OCI-M2 (cell line): ENCODE measurements at regions not wholly inside any gene's neighbourhood (a gene's known extent, or its start where the extent isn't known, plus 50 kb on each side); places are given as distances from the start of the nearest gene placed in this dataset.
"Not testable (repeated sequence)": the region's sequence is repeated elsewhere in the genome, so short reads cannot be mapped to it uniquely, and the experiment has no call there.

Source experiments
- DNase-seq: peaks from one replicate; lab custom pipeline; 2025; ENCODE audit not compliant: unreplicated experiment; lab: John Stamatoyannopoulos, UW

DNA sequence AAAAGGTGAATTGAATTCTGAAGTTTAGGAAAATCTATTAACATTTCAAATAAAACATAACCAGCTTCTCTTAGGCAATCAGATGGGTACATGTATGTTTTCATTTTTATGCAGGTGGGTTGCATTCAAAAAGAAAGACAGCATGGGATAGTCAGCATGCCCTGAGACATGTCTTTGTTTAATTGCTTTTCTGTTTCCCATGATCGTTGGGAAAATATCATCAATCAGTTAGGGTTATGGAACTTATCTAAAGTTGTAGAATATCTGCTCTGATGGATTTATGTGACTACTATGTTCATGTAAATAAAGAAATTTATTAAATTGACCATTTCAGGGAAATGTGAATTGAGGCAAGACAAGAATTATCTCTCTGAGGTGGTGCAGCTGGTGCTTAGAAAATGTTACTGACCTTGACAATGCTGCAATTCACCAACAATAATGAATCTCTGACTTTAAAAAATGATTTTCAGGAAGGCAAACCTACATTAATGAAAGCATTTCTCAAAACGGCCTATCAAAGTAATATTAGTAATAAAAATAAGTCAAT is 112.7 kb downstream of the RFPL4B start:
- DNase-seq = no peak

DNA sequence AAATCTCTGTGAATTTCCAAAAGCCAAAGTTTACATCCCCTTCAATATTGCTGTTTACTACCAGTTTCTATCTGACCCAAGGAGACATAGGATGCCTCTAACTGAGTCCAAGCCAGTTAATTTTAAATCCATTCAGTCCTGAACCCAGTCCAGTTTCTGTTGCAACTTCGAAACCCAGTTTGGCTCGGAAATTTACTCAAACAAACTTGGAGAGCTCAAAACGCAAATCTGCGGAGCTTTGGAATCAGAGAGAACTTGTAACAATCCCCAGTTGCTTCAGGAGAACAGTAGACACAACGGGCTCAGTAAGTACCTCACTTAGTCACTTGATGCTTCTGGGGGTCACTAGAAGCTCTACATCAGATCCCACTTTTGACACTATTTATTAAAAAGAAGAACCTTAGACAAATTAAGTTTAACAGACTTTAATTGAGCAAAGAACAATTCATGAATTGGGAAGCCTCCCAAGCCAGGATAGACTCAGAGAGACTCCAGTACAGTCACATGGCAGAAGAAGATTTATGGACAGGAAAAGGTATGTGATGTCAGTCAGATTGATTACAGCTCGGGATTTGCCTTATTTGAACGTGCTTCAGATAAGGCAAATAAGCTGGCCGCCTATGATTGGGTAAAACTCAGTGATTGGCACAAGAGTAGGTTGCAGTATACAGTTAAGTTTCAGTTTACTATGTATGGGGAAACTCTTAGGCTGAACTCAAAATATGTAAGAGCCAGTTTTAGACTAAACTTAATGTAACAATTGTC is 118.0 kb downstream of the RFPL4B start:
- DNase-seq = no peak

DNA sequence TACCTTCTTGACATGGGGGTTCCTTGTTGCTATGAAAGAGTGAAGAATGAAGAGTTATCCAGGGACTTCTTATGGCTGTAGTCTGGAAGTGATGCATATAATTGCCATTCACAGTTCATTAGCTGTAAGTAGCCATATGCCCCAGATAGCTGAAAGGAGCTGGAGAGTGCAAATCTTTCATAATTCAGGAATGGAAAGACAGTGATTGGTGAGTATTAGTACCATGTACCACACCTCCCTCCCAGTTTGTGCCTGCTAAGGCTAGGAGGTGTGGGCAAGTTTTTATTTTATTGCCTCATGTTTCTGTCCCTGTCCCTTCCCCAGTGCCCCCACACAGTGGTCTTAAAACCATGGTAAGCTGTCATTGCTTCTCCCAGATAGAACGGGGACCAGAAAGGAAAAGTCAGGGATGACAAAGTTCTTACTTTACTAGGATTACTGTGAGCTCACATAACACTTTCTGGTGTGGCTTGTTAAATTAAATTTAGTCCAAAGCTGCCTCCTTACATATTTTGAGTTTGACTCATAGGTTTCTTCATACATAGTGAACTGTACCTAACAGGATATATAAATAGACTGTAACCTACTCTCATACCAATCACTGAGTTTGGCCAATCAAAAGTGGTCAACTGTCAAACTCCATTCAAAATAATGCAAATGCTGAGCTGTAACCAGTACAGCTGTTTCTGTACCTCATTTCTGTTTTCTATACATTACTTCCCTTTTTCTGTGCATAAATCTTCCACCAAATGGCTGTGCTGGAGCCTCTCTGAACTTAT is 119.4 kb downstream of the RFPL4B start:
- DNase-seq = no peak

DNA sequence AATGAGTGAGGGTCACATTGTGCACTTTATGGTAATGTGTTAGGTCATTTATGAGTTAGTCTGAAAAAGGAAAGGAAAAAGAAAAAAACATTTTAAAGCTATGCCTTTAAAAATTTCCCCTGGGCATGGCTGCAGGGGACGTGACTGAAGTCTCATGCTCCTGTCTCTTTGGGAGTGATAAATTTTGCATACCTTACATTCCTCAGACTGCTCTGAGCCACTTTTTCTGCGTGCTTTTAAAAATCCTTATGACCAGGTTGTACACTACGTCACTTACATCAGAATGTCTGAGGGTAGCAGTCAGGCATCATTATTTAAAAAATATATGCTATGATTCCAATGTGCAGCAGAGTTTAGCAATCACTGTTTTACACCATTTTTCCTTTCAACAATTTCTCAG is 121.2 kb downstream of the RFPL4B start:
- DNase-seq = no peak

DNA sequence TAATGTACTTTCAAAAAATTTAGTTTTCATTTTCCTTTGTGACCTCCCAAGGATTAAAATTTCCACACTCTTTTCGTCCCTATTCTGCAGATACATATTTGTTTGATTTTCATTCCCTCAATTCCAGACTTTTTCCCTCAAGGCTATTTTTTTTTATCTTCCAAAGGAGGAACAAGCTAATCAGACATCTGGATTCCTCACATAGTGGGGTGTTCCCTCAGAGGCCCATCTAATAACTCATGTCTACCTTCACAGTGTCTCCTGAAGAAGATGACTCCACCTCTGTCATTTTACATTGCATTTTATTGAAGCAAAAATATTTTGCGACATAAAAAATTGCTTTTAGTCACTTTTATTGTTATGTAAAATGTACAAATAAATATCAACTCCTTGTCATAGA is 122.2 kb downstream of the RFPL4B start:
- DNase-seq = no peak

DNA sequence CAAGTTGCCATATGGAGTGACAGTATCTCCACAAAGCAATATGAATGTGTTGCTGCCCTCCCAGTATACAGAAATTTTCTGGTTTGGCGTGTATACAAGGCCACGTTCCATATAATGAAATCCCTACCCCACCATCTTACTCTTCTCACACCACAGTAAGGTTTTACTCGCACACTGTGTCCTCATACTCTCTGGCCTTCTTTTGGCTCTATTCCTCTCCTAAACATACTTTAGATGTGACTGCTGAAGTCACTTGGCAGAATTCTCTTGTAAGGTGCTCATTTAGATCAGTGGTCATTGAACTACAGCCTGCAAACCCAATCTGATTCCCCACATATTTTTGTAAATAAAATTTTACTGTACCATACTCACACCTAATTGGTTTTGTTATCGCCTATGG is 123.2 kb downstream of the RFPL4B start:
- no peak for DNase-seq

DNA sequence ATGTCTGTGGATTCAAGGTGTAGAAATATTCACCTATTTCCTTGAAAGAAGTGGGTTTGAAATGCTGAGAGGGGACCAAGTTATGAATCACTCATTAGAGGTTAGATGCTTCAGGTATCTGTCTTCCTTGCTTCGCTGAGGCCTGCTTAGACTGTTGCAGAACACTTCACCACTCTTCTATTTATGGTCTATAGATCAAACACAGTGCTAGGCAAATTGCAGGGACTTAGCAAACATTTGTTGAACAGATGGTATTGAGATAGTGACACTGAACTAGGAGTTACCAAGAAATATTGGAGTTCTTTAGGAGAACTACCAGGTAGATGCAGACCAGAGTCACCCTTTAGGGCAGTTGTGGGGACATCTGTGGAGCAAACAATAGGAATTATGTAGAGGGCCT is 123.8 kb downstream of the RFPL4B start:
- DNase-seq = no peak

DNA sequence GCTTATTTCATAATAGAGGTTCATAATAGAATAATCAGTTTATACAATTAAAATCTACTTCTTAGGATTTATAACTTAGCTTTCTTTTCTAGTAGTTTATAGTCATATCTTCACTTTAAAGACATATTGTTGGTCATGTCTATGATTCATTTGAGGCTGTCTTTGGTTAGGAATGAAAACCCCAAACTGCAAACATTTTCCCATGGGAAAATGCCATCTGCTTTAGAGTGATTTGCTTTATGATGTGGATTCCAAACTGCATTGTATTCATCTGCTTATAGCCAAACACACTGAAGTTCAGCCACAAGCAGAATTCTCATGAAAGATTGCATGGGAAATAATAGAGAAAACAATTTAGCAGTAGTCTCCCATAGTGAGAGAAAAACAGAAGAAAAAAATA is 128.0 kb downstream of the RFPL4B start:
- no peak for DNase-seq

DNA sequence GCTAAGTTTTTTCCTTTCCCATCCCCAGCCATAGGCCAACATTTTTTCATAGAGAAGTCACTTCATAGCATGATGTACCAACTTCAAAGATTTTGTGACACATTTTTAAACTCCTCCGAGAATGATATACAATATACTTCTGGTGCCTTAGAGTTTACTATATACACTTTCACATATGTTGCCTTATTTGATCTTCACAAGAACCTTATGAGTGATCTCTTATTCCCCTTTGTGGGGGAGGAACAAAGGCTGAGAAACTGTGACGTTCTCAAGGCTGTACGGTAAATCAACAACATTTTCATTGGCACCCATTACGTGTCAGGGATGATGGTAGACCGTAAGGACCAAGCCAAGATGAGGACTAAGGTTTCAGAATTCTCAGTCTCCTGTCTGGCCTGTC is 130.0 kb downstream of the RFPL4B start:
- no peak for DNase-seq

DNA sequence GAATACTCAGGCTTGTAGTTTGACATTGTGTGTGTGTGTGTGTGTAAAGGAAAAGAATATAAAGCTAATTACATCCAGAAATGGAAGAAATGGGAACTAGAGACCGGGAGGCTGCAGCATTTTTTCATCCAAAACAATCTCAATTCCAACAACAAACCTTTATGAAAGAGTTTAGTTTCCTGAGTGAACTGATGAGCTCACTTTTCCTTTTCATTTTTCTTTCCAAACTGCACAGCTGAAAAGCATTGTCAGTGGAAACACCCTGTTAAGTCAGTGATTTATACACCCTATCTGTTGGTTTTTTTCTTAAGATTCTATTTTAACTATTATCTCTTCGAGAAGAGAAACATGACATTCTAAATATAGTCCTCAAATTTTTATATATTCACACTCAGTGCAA is 130.9 kb downstream of the RFPL4B start:
- no peak for DNase-seq

DNA sequence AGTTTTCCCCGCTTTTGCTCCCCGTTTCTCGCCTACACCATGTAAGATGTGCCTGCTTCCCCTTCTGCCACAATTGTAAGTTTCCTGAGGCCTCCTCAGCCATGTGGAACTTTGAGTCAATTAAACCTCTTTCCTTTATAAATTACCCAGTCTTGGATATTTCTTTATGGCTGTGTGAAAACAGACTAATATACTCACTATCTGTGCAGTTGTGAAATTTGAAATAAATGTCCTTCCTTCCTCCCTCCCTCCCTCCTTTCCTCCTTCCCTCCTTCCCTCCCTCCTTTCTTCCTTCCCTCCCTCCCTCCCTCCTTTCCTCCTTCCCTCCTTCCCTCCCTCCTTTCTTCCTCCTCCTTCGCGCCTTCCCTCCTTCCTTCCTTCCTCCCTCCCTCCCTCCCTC is 132.8 kb downstream of the RFPL4B start:
- not testable (repeated sequence) for DNase-seq

DNA sequence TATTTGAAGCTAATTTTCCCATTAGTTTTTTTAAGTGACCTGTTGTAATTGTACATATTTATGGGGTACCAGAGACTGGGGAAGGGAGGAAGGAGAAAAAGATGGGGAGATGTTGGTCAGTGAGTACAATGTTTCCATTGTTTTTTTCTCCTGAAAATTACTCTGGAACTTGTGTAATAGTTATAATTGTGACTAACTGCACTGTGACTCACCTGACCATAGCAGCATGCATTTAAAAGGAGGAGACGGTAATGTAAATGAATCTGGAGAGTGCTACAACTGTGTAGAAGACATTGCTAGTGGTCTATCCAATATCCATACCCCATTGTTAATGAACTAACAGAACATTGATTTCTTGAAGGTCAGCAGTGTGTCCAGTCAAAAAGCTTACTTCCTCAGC is 133.4 kb downstream of the RFPL4B start:
- no peak for DNase-seq

DNA sequence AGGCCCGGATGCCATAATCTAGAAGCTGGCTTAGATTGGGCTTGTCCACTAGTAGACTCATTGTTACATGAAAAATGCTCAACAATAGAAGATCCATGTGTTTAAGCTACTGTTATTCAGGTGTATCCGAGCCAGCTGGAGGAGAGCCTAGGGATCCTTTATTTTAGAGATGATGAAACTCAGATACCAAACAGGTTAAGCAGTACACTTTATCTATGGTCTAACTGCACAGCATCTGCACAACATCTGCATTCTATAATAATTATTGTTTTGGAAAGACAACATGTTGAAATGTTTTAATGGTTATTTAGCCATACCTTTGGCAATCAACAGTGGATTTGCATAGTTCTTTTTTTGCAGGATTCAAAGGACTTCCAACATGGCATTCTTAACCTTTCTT is 134.1 kb downstream of the RFPL4B start:
- DNase-seq = no peak

DNA sequence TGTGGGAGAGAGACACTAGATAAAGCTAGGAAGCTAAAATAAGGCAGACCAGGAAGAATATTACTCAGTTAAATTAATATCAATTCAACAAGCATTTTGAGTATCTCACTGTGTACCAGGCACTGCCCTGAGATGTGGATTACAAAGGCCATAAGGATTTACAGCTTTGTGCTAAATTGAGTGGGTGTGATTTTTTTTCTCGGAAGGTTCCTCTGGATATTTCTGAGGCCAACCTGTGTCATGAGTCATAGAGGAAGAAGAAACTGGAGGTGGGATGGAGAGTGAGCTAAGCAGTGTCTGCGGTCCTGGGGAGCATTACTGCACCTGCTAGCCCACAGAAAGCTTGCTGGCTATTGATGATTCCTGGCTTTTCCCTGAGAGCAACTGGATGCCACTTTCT is 135.2 kb downstream of the RFPL4B start:
- DNase-seq = no peak

DNA sequence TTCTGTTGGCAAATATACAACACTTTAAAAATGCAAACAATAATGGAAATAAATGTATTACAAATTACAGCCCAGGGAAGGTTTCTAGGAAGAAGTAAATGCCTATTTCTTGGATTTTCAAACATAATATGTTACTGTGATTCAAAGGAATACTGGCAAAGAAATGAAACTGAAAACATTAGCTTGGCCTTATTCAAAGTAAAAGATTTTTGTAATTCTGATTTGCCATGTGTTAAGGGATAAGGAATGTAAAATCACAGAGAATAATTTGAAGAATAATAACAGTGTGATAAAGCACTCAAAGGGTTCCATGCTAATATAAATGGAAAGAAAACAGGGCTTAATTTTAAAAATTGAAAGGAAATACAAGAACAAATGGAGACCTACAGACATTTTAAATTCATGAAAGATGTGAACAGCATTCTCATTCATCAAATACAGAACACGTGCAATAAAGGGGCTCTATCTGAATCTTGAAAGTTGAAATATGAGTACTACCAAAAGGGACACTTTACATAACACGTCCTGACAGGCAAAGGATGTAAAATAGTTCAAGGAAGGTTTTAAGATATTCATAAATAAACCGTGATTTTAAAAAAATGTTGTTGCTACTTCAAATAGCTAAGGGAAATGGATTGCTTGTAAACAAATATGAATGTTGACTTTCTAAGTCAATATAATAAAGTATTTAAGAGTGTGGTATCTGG is 138.1 kb downstream of the RFPL4B start:
- DNase-seq = no peak

DNA sequence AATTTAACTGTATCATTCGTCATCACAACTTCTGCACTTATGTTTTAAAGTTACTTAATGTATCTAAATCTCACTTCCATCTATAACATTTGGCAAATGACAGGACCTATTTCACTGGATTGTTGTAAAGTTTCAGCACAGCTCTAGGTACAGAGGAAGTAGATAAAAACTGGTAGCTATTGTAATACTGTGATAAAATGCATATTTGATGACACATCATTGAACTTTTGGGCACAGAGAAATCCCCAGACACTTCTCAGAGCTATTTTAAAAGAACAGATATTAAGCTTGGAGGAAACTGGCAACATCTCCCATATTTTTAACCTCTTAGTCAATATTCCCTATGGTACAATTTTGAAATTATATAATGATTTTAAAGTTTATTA is 138.7 kb downstream of the RFPL4B start:
- DNase-seq = no peak

DNA sequence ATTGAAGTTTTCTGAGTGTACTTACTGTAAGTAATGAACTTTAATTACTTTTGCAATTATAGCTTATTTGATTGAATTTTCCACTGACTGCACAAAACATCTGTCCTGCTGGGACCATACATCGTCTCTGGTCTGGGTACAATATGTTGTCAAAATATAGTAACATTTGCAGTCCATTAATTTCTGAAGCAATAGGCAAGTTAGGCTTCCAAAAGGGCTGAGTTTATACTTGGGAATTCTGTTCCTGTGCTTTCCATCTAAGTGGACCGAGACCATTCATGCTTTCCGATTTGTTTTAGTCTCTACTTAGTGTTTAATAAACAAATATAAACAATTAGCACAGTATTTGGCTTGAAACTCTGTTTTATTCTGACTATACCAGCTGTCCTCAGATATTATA is 139.3 kb downstream of the RFPL4B start:
- no peak for DNase-seq

DNA sequence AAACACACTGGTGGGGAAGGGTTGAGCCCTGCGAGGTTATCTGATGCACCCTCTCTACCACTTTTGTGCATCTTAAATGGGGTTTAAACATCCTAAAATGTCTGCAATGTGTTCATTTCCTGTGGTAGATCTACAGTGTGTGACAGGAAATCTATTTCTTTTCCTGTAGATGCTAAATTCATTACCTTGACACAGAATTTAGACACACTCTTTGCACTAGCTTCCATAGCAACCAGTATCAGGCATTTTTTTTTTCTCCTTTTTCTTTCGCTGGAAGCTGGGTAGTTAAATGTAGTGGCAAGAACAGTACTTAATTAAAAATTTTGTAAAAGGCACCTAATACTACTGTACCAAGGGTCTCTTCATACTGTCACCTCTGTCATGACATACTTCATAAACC is 141.1 kb downstream of the RFPL4B start:
- no peak for DNase-seq

DNA sequence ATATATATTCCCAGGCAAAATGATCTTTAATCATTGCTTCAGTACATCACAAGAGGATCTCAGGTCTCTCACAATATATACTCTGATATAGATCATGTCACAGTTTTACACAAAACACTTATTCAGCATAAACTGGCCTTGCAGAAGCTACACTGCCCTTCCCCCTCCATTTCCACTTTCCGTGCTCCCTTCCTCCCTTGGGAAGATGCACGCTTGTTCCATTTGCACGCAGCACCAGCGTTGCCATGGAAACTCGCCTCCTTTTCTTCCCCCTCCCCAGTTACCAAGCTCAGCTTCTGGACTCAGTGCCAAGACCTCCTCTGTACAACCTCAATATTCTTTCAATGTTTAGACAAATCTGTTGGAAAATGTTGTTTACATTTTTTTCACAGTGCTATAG is 154.6 kb downstream of the RFPL4B start:
- no peak for DNase-seq

DNA sequence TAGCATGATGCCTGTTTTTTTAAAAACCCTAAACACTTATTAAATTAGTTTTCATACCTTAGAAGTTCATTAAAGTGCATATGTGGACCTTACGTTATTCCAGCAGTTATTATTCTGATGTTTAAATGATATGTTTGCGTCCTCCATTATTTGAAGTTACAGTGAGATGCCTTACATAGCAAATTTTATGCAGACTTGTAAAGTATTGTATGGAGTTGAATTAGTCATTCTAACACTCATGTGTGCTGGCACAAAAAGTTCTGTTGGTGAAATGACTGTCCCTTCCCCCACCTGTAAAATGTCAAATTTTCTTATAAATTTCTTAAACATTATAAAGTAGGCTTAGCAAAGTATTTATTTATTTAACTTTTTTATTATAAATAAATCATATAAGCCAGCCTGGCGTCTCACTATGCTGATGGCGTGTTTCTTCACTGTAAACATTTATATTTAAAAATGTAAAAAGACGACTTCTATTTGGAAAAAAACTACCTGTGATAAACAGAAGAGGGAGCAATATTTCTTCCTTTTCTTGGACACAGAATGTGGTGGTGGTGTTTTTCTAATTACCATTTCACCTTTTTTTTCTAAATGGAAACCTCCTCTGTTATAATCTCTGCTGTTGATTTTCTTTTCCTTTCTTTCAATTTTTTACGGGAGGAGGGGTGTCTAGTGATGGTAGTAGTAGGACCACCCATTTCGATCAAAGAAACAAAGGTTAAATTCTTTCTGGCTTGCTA is 155.4 kb downstream of the RFPL4B start:
- DNase-seq = no peak

DNA sequence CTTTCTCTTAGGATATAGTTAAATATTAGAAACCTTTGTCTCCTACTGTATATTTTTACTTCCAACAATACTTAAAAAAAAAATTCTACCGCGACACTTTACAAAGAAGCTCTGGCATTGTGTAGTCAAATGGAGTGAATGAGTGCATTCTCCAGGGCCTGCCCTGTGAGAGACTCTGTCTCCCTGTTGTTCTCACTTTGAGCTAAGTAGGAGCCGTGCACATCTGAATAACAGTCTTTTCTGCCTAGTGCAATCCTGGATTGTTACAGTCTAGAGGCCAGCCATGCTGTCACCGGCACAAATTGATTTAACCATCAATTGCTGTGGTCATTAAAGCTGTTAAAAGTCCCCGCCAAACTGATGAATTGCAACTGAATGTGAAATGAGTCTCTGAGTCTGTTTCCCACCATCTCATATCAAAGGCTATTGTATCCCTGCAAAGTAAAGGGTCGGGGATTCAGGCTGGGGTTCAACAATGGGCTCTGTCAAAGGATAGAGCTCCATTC is 156.0 kb downstream of the RFPL4B start:
- no peak for DNase-seq
